EL (cell line): ENCODE measurements at regions not wholly inside any gene's neighbourhood (a gene's known extent, or its start where the extent isn't known, plus 50 kb on each side); places are given as distances from the start of the nearest gene placed in this dataset.

Experiments
- DNase-seq: peaks from one replicate; pipeline ENCODE4 v3.0.0-alpha.2; 2016

- DNase-seq, result no peak
Observed at GRCh38 chr6:140276133-140276532, 901.7 kb upstream of the CITED2 start.

GRCh38 chr6:140275725-140276124 lies 901.3 kb upstream of the CITED2 start:
- peak; percentile 15 for DNase-seq

GRCh38 chr6:140274548-140274947 lies 900.1 kb upstream of the CITED2 start:
- DNase-seq, result no peak

GRCh38 chr6:140271759-140272377 lies 897.4 kb upstream of the CITED2 start:
- no peak for DNase-seq

- no peak for DNase-seq
Observed at GRCh38 chr6:140269591-140270165, 895.2 kb upstream of the CITED2 start.

GRCh38 chr6:140264431-140264830 lies 890.0 kb upstream of the CITED2 start:
- DNase-seq, result no peak

- DNase-seq, result peak; percentile 48
Observed at GRCh38 chr6:140258302-140258701, 883.9 kb upstream of the CITED2 start.

GRCh38 chr6:140256248-140256647 lies 881.8 kb upstream of the CITED2 start:
- DNase-seq, result no peak

GRCh38 chr6:140253096-140253495 lies 878.6 kb upstream of the CITED2 start:
- DNase-seq, result peak; percentile 63

- no peak for DNase-seq
Observed at GRCh38 chr6:140252099-140252498, 877.7 kb upstream of the CITED2 start.

GRCh38 chr6:140245296-140246040 lies 871.0 kb upstream of the CITED2 start:
- no peak for DNase-seq

GRCh38 chr6:140237251-140237650 lies 862.8 kb upstream of the CITED2 start:
- DNase-seq, result peak; percentile 46

- DNase-seq, result no peak
Observed at GRCh38 chr6:140236732-140237131, 862.3 kb upstream of the CITED2 start.

GRCh38 chr6:140230282-140230681 lies 855.8 kb upstream of the CITED2 start:
- no peak for DNase-seq

GRCh38 chr6:140228491-140228890 lies 854.0 kb upstream of the CITED2 start:
- DNase-seq, result no peak

- DNase-seq, result no peak
Observed at GRCh38 chr6:140226637-140227036, 852.2 kb upstream of the CITED2 start.

GRCh38 chr6:140225701-140226436 lies 851.4 kb upstream of the CITED2 start:
- DNase-seq, result peak; percentile 75

GRCh38 chr6:140217283-140217682 lies 842.8 kb upstream of the CITED2 start:
- no peak for DNase-seq

- DNase-seq, result no peak
Observed at GRCh38 chr6:140209775-140210174, 835.3 kb upstream of the CITED2 start.

GRCh38 chr6:140208286-140208685 lies 833.8 kb upstream of the CITED2 start:
- no peak for DNase-seq

- DNase-seq, result no peak
Observed at GRCh38 chr6:140205795-140206593, 831.5 kb upstream of the CITED2 start.

GRCh38 chr6:140204154-140204553 lies 829.7 kb upstream of the CITED2 start:
- DNase-seq, result peak; percentile 62

GRCh38 chr6:140203661-140204147 lies 829.3 kb upstream of the CITED2 start:
- peak; percentile 71 for DNase-seq
